Gastrocnemius medialis (tissue), 4 donors: ENCODE measurements at regions not wholly inside any gene's neighbourhood (a gene's known extent, or its start where the extent isn't known, plus 50 kb on each side); places are given as distances from the start of the nearest gene placed in this dataset.

Experiments
- CTCF ChIP-seq, 5 experiments: fragments of 450-650 bp in 3 of 5; fragments of 200-600 bp in 2 of 5; sonication (generic) in 2 of 5; IDR thresholded peaks in 4 of 5; conservative IDR thresholded peaks in 1 of 5; 1 replicate in 4 of 5; 2 replicates in 1 of 5; pipeline ENCODE4 v1.5.1; 2016 to 2019; ENCODE audit warnings: antibody characterized with exemption in 5 of 5, mild to moderate bottlenecking in 3 of 5, moderate library complexity in 3 of 5
- POLR2A ChIP-seq, 2 donors: fragments of 450-650 bp; IDR thresholded peaks; one replicate each; pipeline ENCODE4 v1.6.1; 2017; ENCODE audit warnings: antibody characterized with exemption in 2 of 2, mild to moderate bottlenecking in 2 of 2, moderate library complexity in 2 of 2

DNA sequence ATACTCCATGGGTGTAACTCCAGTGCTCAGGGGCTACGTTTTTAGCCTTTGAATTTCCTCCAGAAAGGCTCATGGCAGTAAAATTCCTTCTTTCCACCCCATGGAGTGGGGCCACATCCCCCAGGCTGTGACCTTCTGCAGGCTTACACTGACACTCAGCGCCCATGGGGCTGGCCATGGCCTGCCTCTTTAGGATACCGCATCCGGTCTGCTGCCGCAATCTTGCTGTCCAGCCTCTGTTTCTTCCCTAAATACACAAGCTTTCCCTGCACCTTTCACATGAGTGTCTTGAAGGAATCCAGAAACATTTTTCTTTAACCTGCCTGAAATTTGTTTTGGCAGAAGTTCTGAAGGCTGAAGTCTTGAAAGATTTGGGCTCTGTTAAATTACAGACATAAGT lies 170.5 kb downstream of the NTMT2 start:
- TF ChIP-seq CTCF (IDR thresholded peaks at IDR 0.05 in 4 of 5, conservative IDR thresholded peaks at IDR 0.05 in 1 of 5) (no peak), POLR2A (IDR thresholded peaks at IDR 0.05) (no peak)
